ENCODE measurements at regions not wholly inside any gene's neighbourhood (a gene's known extent, or its start where the extent isn't known, plus 50 kb on each side); places are given as distances from the start of the nearest gene placed in this dataset.

DNA sequence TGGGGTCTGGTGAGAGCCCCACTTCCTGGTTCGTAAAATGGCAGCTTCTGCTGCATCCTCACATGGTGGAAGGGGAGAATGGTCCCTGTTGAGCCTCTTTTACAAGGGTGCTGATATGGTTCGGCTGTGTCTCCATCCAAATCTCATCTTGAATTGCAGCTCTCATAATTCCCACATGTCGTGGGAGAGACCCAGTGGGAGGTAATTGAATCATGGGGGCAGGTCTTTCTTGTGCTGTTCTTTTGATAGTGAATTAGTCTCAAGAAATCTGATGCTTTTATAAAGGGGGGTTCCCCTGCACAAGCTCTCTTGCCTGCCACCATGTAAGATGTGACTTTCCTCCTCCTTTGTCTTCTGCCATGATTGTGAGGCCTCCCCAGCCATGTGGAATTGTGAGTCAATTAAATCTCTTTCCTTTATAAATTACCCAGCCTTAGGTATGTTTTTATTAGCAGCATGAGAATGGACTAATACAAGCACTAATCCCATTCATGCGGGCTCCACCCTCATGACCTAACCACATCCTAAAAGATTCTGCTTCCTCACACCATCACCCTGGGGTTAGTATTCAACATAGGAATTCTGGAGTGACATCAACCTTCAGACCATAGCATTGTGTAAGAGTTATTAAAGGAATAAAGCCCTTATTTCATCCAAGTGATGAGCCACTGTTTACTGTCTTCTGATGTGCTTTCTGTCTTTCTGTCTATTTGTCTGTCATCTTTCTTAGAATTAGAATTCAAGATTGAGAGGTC lies 159.0 kb upstream of the IRS2 start:
- H3K36me3 ChIP-seq: no peaks in the 10 kb centered on the region
- no peaks in the 10 kb centered on the region for H3K27me3 ChIP-seq
- no peaks in the 10 kb centered on the region for H3K9me3 ChIP-seq
- TF ChIP-seq, protein P1, sequence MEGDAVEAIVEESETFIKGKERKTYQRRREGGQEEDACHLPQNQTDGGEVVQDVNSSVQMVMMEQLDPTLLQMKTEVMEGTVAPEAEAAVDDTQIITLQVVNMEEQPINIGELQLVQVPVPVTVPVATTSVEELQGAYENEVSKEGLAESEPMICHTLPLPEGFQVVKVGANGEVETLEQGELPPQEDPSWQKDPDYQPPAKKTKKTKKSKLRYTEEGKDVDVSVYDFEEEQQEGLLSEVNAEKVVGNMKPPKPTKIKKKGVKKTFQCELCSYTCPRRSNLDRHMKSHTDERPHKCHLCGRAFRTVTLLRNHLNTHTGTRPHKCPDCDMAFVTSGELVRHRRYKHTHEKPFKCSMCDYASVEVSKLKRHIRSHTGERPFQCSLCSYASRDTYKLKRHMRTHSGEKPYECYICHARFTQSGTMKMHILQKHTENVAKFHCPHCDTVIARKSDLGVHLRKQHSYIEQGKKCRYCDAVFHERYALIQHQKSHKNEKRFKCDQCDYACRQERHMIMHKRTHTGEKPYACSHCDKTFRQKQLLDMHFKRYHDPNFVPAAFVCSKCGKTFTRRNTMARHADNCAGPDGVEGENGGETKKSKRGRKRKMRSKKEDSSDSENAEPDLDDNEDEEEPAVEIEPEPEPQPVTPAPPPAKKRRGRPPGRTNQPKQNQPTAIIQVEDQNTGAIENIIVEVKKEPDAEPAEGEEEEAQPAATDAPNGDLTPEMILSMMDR (IDR thresholded peaks at IDR 0.05): no peak
- intact Hi-C loops (cut with DNase I): no loop called here
- no peak overlapping the region for H3K9ac ChIP-seq (ENCODE audit: low read depth in 2 of 2, low read length in 2 of 2)
- no peak for DNase-seq
- H3K27ac ChIP-seq: no peak overlapping the region
- no peak overlapping the region for H3K4me3 ChIP-seq
- no peaks in the 10 kb centered on the region for H3K4me1 ChIP-seq

DNA sequence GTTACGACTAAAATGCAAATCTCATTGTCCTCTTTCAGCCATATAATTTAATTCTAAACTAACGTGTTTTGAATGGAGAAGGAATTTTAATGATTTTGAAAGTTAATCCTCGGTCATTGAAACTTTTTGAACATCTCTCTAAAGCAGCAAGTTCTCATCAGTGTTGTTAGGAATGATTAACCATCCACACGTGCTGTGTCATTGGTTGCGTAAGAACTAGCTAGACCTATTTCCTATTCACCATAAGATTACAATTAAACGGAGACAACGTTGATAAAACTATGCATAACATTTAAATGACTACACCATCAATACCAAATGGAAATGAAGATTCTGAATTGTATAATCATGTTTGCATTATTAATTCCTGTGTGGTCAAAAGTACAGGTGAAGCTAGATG lies 155.6 kb upstream of the IRS2 start:
- Histone ChIP-seq H3K27me3 (no peaks in the 10 kb centered on the region), H3K4me3 (no peak overlapping the region), H3K9ac (ENCODE audit: low read depth in 2 of 2, low read length in 2 of 2) (no peak overlapping the region), H3K9me3 (no peaks in the 10 kb centered on the region), H3K4me1 (no peaks in the 10 kb centered on the region), H3K27ac (no peak overlapping the region), H3K36me3 (no peaks in the 10 kb centered on the region)
- no peak for DNase-seq
- intact Hi-C loops (cut with DNase I): no loop called here
- TF ChIP-seq, protein P1 (IDR thresholded peaks at IDR 0.05): no peak

DNA sequence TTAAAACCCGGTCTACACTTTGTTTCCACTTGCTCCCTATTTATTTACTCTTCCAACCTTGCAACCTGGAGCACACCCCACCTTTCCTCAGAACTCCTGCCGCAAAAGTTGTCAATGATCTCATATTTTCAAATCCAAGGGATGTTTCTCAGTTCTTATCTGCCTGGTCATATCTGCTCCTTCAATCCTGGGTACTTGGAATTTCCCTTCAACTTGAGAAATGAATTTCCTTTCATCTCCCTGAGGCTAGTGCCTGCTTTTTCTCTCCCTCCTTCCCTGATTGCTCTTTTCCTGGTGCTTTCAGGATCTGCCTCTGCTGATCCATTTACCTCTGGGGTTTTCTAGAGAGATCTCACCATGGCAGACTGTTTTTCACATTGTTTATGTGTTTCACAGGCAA lies 154.8 kb upstream of the IRS2 start:
- intact Hi-C loops (cut with DNase I): no loop called here
- no peak overlapping the region for H3K27ac ChIP-seq
- no peak overlapping the region for H3K4me3 ChIP-seq
- no peak overlapping the region for H3K9ac ChIP-seq (ENCODE audit: low read depth in 2 of 2, low read length in 2 of 2)
- no peaks in the 10 kb centered on the region for H3K27me3 ChIP-seq
- H3K9me3 ChIP-seq: no peaks in the 10 kb centered on the region
- H3K36me3 ChIP-seq: no peaks in the 10 kb centered on the region
- TF ChIP-seq, protein P1 (IDR thresholded peaks at IDR 0.05): no peak
- no peaks in the 10 kb centered on the region for H3K4me1 ChIP-seq
- no peak for DNase-seq

DNA sequence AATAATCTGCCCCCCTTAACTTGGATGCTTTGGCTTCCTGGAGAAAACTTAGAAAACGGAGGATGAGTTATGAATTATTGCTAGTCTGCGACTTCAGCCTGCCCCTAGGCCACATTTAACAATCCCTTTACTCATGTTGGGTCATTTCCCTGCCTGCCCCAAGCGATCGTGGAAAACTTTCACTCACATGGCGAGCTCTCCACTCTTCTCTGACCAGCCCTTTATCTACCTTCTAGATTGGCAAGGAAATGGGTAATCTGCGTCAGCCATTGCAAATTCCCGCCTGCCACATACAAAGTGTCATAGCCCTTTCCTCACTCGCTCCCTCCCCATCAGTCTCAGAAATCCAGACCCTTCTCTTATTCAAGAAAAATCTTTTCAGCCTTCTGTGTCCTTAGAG lies 154.3 kb upstream of the IRS2 start:
- Histone ChIP-seq H3K9ac (ENCODE audit: low read depth in 2 of 2, low read length in 2 of 2) (no peak overlapping the region), H3K36me3 (no peaks in the 10 kb centered on the region), H3K4me3 (no peak overlapping the region), H3K9me3 (no peaks in the 10 kb centered on the region), H3K27me3 (no peaks in the 10 kb centered on the region), H3K27ac (no peak overlapping the region), H3K4me1 (no peaks in the 10 kb centered on the region)
- intact Hi-C loops (cut with DNase I): no loop called here
- no peak for DNase-seq
- TF ChIP-seq, protein P1 (IDR thresholded peaks at IDR 0.05): no peak

DNA sequence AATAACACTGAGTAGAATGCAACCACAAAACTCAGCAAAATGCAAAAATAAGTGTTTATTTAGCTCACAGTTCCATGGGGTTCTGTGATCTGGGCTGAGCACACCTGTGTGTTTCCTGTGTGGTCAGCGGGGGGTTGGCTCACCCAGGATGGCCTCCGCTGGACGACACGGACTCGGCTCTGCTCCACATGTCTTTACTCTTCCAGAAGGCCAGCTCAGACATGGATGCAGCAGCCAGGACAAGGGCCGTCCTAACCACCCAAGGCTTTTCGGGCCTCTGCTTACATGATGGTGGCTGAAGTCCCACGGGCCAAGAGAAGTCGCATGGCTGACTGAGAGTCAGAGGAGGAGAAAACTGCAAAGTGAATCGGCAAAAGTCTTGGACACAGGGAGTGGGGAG lies 153.5 kb upstream of the IRS2 start:
- no peaks in the 10 kb centered on the region for H3K27me3 ChIP-seq
- no peaks in the 10 kb centered on the region for H3K9me3 ChIP-seq
- H3K36me3 ChIP-seq: no peaks in the 10 kb centered on the region
- H3K27ac ChIP-seq: no peak overlapping the region
- intact Hi-C loops (cut with DNase I): no loop called here
- DNase-seq: no peak
- TF ChIP-seq, protein P1 (IDR thresholded peaks at IDR 0.05): no peak
- H3K4me3 ChIP-seq: no peak overlapping the region
- H3K9ac ChIP-seq (ENCODE audit: low read depth in 2 of 2, low read length in 2 of 2): no peak overlapping the region
- H3K4me1 ChIP-seq: no peaks in the 10 kb centered on the region
